Keratinocyte (primary cell): ENCODE measurements at regions not wholly inside any gene's neighbourhood (a gene's known extent, or its start where the extent isn't known, plus 50 kb on each side); places are given as distances from the start of the nearest gene placed in this dataset.
A peak's percentile ranks its signal among the peaks of the same experiment; 100 is the strongest.

ENCODE experiments used
- DNase-seq: peaks from one replicate; pipeline ENCODE4 v3.0.0-alpha.2; 2011; ENCODE audit warnings: low read depth, missing footprints, low spot score
- FAIRE-seq: peaks from 2 replicates; lab custom pipeline; 2011; peaks lifted over from hg19 to GRCh38; lab: Jason Lieb, UNC
- H2AFZ ChIP-seq: 2 replicates; pipeline ENCODE4 v1.6.0; 2012; ENCODE audit warnings: low read length, control low read depth, inconsistent platforms; ENCODE audit not compliant: control insufficient read depth
- H3K27ac ChIP-seq: 2 replicates; pipeline ENCODE4 v1.5.1; 2011; ENCODE audit warnings: low read length; ENCODE audit not compliant: control insufficient read depth, insufficient read depth
- H3K27me3 ChIP-seq: 3 replicates; pipeline ENCODE4 v1.6.0; 2011; ENCODE audit warnings: low read length; ENCODE audit not compliant: control insufficient read depth, insufficient read depth; ENCODE audit errors: extremely low read depth
- H3K36me3 ChIP-seq, 2 experiments: 2 replicates in 1 of 2; 3 replicates in 1 of 2; pipeline ENCODE4 v1.5.1; 2011; ENCODE audit warnings: low read length in 2 of 2, mild to moderate bottlenecking in 1 of 2; ENCODE audit not compliant: control insufficient read depth in 2 of 2, insufficient read depth in 2 of 2; ENCODE audit errors: extremely low read depth in 1 of 2
- H3K4me1 ChIP-seq: 3 replicates; pipeline ENCODE4 v1.5.1; 2011; ENCODE audit warnings: low read length; ENCODE audit not compliant: control insufficient read depth, insufficient read depth; ENCODE audit errors: extremely low read depth
- H3K4me2 ChIP-seq: 3 replicates; pipeline ENCODE4 v1.6.0; 2011; ENCODE audit warnings: low read depth, low read length; ENCODE audit not compliant: control insufficient read depth, insufficient read depth; ENCODE audit errors: extremely low read depth
- H3K4me3 ChIP-seq, 3 experiments: fragments of 200-600 bp in 1 of 3; sonication (generic) in 1 of 3; 2 replicates in 2 of 3; 3 replicates in 1 of 3; pipeline ENCODE4 v1.5.1; 2011 to 2016; ENCODE audit warnings: low read length in 3 of 3, mild to moderate bottlenecking in 3 of 3, control low read depth in 2 of 3, inconsistent platforms in 1 of 3, low read depth in 1 of 3, mixed read lengths in 1 of 3, mixed run types in 1 of 3, moderate library complexity in 1 of 3; ENCODE audit not compliant: control insufficient read depth in 2 of 3, insufficient read depth in 2 of 3; ENCODE audit errors: extremely low read depth in 1 of 3
- H3K79me2 ChIP-seq: 2 replicates; pipeline ENCODE4 v1.6.0; 2012; ENCODE audit warnings: low read length; ENCODE audit not compliant: control insufficient read depth, insufficient read depth
- H3K9ac ChIP-seq: 3 replicates; pipeline ENCODE4 v1.6.0; 2011; ENCODE audit warnings: low read length; ENCODE audit not compliant: control insufficient read depth, insufficient read depth; ENCODE audit errors: extremely low read depth
- H3K9me1 ChIP-seq: 3 replicates; pipeline ENCODE4 v1.6.0; 2011; ENCODE audit warnings: low read length; ENCODE audit not compliant: control insufficient read depth, insufficient read depth; ENCODE audit errors: extremely low read depth
- H3K9me3 ChIP-seq: 2 replicates; pipeline ENCODE4 v1.5.1; 2012; ENCODE audit warnings: low read depth, low read length; ENCODE audit not compliant: control insufficient read depth
- H4K20me1 ChIP-seq: 3 replicates; pipeline ENCODE4 v1.6.0; 2011; ENCODE audit warnings: low read length; ENCODE audit not compliant: control insufficient read depth, insufficient read depth; ENCODE audit errors: extremely low read depth
- CTCF ChIP-seq, 3 experiments: IDR thresholded peaks in 1 of 3; conservative IDR thresholded peaks in 1 of 3; optimal IDR thresholded peaks in 1 of 3; 2 replicates in 2 of 3; 3 replicates in 1 of 3; pipeline versions ENCODE3 to v1.5.1; 2011; ENCODE audit warnings: low read length in 3 of 3, mild to moderate bottlenecking in 3 of 3, moderate library complexity in 2 of 3, control low read depth in 1 of 3, inconsistent platforms in 1 of 3; ENCODE audit not compliant: insufficient read depth in 2 of 3; ENCODE audit errors: extremely low read depth in 1 of 3
- EZH2 ChIP-seq: IDR thresholded peaks from one replicate; pipeline ENCODE4 v1.6.1; 2012; ENCODE audit warnings: inconsistent platforms, mild to moderate bottlenecking, low read length, moderate library complexity
- dilution Hi-C: fragments of 300-500 bp; cut with MboI; formaldehyde crosslinking; loops from one replicate; pipeline ENCODE4 v1.7.0; 2020; ENCODE audit warnings: low sequenced_read_pairs; ENCODE audit not compliant: extremely low pct_ligation_motif_present

- Histone ChIP-seq H3K9ac (no peak overlapping the region), H3K4me2 (peak overlapping the region; percentile 97), H2AFZ (no peak overlapping the region), H3K27ac (no peak overlapping the region), H3K27me3 (no peaks in the 10 kb centered on the region), H3K4me3 (peak overlapping the region in 1 of 3 experiments; percentile 78), H3K79me2 (peaks cover 66% of the 10 kb centered on the region), H3K9me1 (peaks cover 11% of the 10 kb centered on the region), H4K20me1 (peaks cover 16% of the 10 kb centered on the region), H3K9me3 (no peaks in the 10 kb centered on the region), H3K4me1 (peaks cover 65% of the 10 kb centered on the region), H3K36me3 (peaks cover 0 to 10% of the 10 kb centered on the region in 2 experiments)
- TF ChIP-seq CTCF (optimal IDR thresholded peaks at IDR 0.05 in 1 of 3, IDR thresholded peaks at IDR 0.05 in 1 of 3, conservative IDR thresholded peaks at IDR 0.05 in 1 of 3; ENCODE audit: extremely low read depth in 1 of 3, insufficient read depth in 2 of 3, low read length in 3 of 3): no peak
- no peak for TF ChIP-seq EZH2
- FAIRE-seq (no peak), DNase-seq (no peak)
- dilution Hi-C loops: no loop called here
Observed at GRCh38 chr12:124515981-124516380, 51.4 kb downstream of the NCOR2 start.

GRCh38 chr12:124514996-124515932, 52.1 kb downstream of the NCOR2 start:
- Histone ChIP-seq H3K4me1 (peaks cover 64% of the 10 kb centered on the region), H3K27ac (no peak overlapping the region), H3K36me3 (peaks cover 0 to 10% of the 10 kb centered on the region in 2 experiments), H3K27me3 (no peaks in the 10 kb centered on the region), H3K4me2 (no peak overlapping the region), H4K20me1 (peaks cover 16% of the 10 kb centered on the region), H3K9me1 (peaks cover 13% of the 10 kb centered on the region), H3K4me3 (no peak overlapping the region), H3K79me2 (peaks cover 65% of the 10 kb centered on the region), H3K9me3 (no peaks in the 10 kb centered on the region), H2AFZ (no peak overlapping the region), H3K9ac (no peak overlapping the region)
- DNase-seq (no peak), FAIRE-seq (no peak)
- dilution Hi-C loops: no loop called here
- TF ChIP-seq CTCF (optimal IDR thresholded peaks at IDR 0.05 in 1 of 3, IDR thresholded peaks at IDR 0.05 in 1 of 3, conservative IDR thresholded peaks at IDR 0.05 in 1 of 3; ENCODE audit: extremely low read depth in 1 of 3, insufficient read depth in 2 of 3, low read length in 3 of 3) (no peak), EZH2 (no peak)
